Ammon's horn (tissue), 1 donor: ENCODE measurements at regions not wholly inside any gene's neighbourhood (a gene's known extent, or its start where the extent isn't known, plus 50 kb on each side); places are given as distances from the start of the nearest gene placed in this dataset.

Experiments used
- DNase-seq: peaks from one replicate; pipeline ENCODE4 v3.0.0-alpha.2; 2016; ENCODE audit warnings: low spot score

DNA sequence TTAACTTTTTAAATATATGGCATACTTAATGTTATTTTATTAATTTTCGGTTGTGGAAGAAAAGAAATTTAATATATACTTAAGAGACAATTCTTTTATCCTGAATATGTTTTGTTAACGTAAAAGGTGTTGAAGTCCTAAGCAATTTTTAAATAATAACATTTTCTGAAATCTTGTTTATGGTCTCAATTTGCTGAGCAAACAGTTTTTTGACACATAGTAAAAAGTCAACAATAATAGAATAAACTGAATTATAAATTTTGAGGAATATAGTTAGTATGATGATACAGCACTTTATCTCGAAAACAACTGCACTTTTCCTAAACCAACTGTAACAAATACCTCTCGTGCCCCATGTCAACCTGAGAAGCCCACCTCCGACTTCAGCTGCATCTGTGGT, 229.8 kb upstream of the TARS1 start:
- DNase-seq = no peak

DNA sequence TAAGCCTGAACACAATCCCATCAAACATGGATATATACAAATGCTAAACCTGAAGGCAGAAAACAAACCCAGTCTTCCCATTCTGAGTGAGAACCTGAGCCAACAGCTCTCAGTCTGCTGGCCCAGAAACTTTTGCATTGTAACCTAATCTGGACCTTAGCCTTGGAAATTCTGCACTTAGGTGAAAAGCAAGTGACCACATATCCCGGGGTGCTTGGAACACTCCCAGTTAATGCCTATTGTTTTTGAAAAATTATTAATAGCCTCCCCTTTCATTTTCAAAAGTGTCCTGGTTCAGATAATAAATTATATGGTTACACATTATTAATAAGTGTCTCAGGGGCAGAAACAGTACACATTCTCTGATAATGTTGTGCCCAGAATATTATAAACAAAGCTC, 228.3 kb upstream of the TARS1 start:
- DNase-seq = no peak

DNA sequence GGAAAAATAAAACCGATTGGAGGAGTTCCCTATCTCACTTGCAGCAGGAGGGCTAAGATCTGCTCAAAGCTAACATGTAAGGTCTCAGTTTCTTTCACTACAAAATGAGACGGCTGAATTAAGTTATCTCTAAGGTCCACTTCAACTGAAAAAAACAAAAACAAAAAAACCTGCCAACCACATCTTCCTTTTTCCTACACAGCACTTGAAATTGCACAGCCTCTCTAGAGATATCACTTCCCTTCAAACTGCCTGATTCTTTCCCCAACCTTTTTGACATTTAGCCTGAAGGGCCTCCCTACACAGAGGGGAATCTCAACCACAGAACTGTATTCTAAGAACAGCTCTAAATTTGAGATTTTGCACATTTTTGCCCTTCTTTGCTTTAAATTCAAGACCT, 227.9 kb upstream of the TARS1 start:
- DNase-seq = no peak

- peak; percentile 7 for DNase-seq
These were observed 217.0 kb upstream of the TARS1 start for GRCh38 chr5:33223563-33224284.

- DNase-seq = no peak
These were observed 216.3 kb upstream of the TARS1 start for GRCh38 chr5:33224285-33224961.

GRCh38 chr5:33227247-33227646, 213.5 kb upstream of the TARS1 start:
- no peak for DNase-seq

DNA sequence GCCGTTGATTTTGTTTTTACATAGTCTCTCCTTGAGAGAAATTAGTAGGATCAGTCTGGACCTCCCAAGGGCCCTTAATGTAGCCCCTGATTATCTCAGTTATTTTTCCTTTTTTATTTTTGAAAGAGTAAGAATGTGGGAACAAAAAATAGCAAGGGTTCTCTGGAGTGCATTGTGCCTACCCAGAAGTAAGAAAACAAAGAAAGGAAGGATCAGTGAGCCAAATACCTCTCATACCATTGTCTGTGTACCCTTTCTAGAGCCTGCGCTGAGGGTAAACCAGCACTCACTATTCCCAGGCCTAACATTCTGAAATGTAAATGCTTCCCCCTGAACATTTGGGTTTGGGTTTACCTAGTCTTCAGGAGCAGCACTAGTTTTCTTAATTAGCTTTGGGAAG, 213.0 kb upstream of the TARS1 start:
- no peak for DNase-seq

DNA sequence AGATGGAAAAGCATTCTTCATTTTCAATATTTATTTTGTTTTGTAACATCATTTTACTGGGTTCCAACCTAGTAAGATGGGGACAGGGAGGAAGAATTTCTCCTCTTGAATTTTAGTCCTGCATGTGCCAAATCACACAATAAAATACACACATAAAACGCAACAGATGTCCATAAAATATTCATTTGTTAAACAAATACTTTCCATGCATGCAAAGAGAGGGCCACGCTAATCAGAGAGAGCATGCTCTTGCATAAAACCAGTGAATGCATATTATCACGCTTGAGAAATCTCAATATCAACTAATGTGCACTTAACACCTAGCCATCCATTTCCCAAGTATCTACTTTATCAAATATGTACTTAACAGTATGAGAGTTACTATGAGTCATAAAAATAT, 212.6 kb upstream of the TARS1 start:
- no peak for DNase-seq

- DNase-seq = peak; percentile 14
These were observed 211.5 kb upstream of the TARS1 start for GRCh38 chr5:33229216-33229615.

DNA sequence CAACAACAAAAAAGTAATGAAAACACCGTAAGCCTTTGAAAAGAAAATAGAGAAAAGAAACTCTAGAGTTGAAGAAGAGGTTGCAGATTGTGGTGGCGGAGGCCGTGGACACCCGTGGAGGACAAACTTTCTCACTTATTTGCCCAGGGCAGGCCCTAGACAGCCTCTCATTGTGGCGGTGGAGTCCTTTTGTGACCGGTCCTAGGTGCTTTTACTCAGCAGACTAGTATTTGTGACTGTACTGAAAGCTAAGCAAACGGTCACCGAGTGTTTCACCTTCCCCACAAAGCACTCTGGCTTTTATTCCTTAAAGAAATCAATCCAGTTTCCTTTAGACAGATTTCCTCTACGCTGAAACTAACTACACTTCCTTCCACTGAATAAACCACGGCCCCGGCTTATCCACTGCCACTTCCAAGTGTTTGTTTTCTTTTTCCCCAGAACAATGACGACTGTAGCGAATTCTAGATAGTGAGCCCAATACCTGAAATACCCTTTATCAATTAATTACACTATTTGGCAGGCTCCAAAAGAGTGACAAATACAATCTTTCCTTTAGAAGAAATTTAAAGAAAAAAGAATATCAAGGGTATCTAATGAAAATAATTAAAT, 210.2 kb upstream of the TARS1 start:
- no peak for DNase-seq

DNA sequence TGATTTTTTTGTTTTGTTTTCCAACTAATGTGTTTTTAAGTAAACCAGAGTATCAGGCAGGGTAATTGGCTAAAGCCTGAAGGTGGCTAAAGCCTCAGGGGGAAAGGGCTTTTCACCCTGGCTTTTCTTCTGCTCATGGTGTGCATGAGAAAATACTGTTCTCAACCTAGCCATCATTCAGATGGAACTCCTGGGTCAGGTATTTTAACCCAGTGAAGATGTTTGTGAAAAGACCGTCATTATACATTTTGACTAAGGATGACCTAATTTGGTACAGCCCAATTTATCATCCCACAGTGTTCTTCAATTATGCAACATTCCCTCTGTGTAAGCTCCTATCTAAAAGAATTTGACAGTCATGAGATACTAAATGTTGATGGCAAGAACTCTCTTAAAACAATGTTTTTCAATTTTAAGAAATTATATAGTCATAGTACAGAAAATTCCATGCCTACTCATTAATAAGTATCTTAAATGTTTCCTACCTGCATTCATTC, 209.5 kb upstream of the TARS1 start:
- no peak for DNase-seq

- DNase-seq = no peak
These were observed 208.8 kb upstream of the TARS1 start for GRCh38 chr5:33231935-33232334.

GRCh38 chr5:33232731-33233505, 207.8 kb upstream of the TARS1 start:
- DNase-seq = no peak

GRCh38 chr5:33235304-33235703, 205.5 kb upstream of the TARS1 start:
- DNase-seq = no peak

DNA sequence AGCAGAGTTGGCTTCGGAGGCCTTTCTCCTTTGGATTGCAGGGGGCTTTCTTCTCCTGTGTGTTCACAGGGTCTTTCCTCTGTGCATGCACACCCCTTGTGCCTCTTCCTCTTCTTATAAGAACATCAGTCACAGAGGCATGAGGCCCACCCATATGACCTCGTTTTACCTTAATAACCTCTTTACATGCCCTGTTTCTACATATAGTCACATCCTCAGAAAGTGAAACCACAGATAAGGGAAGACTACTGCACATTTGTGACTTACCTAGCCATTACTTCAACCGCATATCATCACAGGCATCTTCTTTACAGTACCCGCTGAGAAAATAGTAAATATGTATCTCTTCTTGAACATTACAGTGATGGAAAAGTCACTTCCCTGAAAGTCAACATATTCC, 204.9 kb upstream of the TARS1 start:
- DNase-seq = no peak

- DNase-seq = no peak
These were observed 203.3 kb upstream of the TARS1 start for GRCh38 chr5:33237471-33237870.

GRCh38 chr5:33238826-33239695, 201.7 kb upstream of the TARS1 start:
- DNase-seq = no peak

- no peak for DNase-seq
These were observed 200.2 kb upstream of the TARS1 start for GRCh38 chr5:33240558-33240957.

DNA sequence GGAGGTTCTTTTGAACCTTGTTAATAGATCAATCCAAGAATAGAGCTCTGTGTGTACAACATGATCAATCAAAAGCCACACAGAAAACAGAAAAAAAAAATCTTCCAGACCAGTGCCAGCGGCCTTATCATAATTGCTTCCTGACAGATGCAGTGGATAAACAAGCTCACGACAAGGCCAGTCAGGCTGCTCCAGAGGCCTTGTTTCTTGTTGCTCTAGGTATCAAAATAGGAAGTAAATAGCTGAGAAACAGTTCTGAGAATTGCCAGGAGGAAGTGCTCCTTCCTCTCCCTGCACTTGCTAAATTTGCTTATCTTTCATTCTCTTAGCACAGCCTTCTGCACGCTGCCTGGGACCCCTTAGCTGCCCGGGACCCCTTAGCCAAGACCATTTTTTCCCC, 199.0 kb upstream of the TARS1 start:
- DNase-seq = peak; percentile 39

DNA sequence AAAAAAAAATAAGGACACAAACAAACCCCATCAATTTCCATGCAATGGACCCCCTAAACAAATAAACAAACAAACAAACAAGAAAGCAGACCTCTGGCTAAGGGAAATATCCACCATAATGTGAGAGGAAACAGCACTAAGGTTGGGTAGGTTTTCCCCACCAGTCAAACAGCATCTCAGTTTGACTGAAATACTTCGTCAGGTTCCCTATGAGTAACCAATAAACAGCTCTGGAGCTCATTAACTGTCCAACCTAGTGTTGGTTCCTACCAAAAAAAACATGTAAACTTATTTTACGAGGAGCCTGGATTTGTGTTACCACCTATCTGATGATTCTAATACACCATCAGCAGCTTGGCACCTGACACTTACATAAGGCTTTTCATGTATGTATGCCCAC, 198.5 kb upstream of the TARS1 start:
- DNase-seq = no peak

- no peak for DNase-seq
These were observed 196.2 kb upstream of the TARS1 start for GRCh38 chr5:33244441-33245150.
